T-helper 2 cell treated with Interferon-gamma antibody and Interleukin-4, amounts not matched to agents 5 μg/mL and 100 μg/mL, for 36 hours (primary cell): ENCODE measurements at regions not wholly inside any gene's neighbourhood (a gene's known extent, or its start where the extent isn't known, plus 50 kb on each side); places are given as distances from the start of the nearest gene placed in this dataset.

Experiments
- DNase-seq: peaks from one replicate; pipeline ENCODE4 v3.0.0; 2021; ENCODE audit warnings: low spot score
- H3K27ac Mint-ChIP-seq: one replicate; pipeline ENCODE4 v1.8.0; 2021; ENCODE audit warnings: mild to moderate bottlenecking, mixed read lengths
- H3K27me3 Mint-ChIP-seq: one replicate; pipeline ENCODE4 v1.8.0; 2021; ENCODE audit warnings: low read depth, mixed read lengths
- H3K36me3 Mint-ChIP-seq: one replicate; pipeline ENCODE4 v1.8.0; 2021; ENCODE audit warnings: low read depth, mixed read lengths
- H3K4me1 Mint-ChIP-seq: one replicate; pipeline ENCODE4 v1.8.0; 2021; ENCODE audit warnings: low read depth, mixed read lengths
- H3K4me3 Mint-ChIP-seq: one replicate; pipeline ENCODE4 v1.8.0; 2022; ENCODE audit warnings: mild to moderate bottlenecking, moderate library complexity, mixed read lengths
- H3K9me3 Mint-ChIP-seq: one replicate; pipeline ENCODE4 v1.8.0; 2021; ENCODE audit warnings: mixed read lengths

DNA sequence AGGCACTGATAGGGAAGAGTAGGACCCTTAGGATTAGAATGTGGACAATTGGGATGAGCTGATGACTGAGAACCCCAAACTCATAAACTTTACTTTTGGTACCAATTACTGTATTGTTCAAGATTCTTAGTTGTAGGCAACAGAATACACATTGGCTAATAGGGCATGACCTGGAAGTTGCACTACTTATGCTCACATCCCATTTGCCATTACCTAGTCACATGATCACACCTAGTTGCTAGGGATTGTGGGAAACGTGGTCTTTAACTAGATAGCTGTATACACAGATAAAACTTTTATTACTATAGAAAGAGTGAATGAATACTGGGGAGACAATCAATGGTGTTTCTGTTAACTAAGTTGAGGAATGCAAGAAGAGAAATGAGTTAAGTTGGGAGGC is 113.4 kb upstream of the AKIRIN2 start:
- DNase-seq = no peak
- Mint-ChIP-seq H3K4me3 (no peak overlapping the region), H3K27me3 (peaks cover 10% of the 10 kb centered on the region), H3K9me3 (no peaks in the 10 kb centered on the region), H3K27ac (no peak overlapping the region), H3K36me3 (no peaks in the 10 kb centered on the region), H3K4me1 (no peaks in the 10 kb centered on the region)

DNA sequence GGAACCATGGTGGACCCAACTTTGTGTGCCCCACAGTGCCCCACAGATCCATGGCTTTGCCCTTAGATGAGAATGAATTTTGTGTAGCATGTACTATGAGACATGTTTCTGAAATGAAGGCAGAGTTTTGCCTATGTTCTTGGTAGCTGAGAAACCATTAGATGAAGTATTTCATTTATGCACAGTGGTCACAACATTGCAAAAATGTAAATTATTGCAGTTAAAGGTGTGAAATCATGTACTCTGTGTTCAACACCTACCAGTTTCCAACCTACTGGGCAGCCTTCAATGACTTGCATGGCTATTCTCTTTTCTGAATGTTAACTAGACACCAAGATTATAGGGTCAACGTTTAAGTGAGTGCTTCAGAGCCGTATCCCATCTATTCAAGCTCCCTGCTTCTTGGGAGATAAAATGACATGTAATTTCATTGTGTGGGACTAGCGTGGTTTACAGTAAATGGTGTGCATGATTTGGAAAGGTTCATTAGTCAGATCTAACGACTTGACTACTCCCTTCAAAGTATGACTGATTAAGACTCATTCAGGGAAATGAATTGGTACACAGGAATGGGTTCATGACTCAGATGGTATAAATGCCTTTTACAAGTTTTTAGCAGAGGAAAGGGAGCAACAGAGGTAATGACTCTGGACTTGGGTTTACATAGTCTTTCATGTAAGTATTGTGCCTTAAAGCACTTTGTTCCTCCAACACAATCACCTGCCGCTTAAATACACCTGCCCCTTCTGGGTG is 106.1 kb upstream of the AKIRIN2 start:
- no peaks in the 10 kb centered on the region for H3K9me3 Mint-ChIP-seq
- no peak for DNase-seq
- peaks cover 5% of the 10 kb centered on the region for H3K27me3 Mint-ChIP-seq
- H3K36me3 Mint-ChIP-seq = no peaks in the 10 kb centered on the region
- H3K27ac Mint-ChIP-seq = no peak overlapping the region
- peaks cover 3% of the 10 kb centered on the region for H3K4me1 Mint-ChIP-seq
- no peak overlapping the region for H3K4me3 Mint-ChIP-seq

DNA sequence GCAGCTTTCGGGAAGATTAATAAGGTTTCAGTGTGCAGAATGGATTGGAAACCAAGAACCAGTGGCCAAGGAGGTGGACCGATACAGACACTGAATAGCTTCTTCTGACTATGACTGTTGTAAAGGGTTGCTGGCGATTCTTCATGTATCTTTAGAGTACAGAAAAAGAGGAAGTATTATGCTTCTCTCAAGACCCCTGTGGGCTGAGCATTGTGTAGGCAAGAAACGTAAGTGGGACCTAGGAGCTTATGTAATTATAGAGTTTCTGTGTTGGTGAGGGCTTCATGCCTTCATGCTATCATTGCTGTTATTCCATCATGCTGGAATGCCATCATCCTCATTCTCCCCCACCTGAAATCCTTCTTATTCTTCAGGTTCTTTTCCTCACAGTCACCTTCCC is 105.4 kb upstream of the AKIRIN2 start:
- H3K27me3 Mint-ChIP-seq = peaks cover 5% of the 10 kb centered on the region
- no peak overlapping the region for H3K27ac Mint-ChIP-seq
- no peak overlapping the region for H3K4me3 Mint-ChIP-seq
- H3K9me3 Mint-ChIP-seq = no peaks in the 10 kb centered on the region
- H3K36me3 Mint-ChIP-seq = no peaks in the 10 kb centered on the region
- DNase-seq = no peak
- peaks cover 3% of the 10 kb centered on the region for H3K4me1 Mint-ChIP-seq

DNA sequence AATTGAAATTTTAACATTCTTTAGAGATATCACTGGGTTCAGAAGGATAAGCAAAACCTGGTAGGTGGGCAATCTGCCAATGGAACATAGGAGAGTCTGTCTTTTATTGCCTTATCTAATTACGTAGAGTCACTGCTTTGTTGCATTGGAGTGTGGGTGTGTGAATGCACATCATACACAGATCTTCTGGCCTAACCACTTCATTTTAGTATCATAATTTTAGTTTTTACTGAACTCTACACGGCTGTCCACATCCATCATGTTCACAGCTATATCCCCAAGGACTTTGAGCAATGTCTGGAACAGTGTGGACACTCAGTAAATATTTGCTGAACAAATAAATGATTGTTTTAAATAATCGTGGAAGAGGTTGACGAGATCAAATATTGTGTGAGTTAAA is 104.6 kb upstream of the AKIRIN2 start:
- Mint-ChIP-seq H3K27me3 (peaks cover under 1% of the 10 kb centered on the region), H3K27ac (no peak overlapping the region), H3K4me3 (no peak overlapping the region)

DNA sequence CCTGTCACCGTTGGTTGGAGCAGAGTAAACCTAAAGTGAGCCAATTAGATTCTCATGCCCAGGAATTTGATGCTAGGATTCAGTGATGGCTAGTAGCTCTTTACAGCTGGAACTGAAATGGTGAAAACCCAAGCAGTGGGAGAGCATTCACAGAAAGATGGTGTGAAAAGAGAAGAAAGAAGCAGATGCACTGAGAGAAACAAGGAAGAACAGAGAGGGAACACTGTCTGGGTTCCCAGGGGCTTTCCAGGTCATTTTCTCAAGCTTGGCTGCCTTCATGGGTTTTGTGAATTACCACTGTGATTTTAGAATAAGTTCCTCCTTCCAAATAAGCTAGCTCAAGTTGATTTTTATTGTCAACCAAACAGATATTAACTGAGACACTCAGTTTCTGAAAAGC is 104.1 kb upstream of the AKIRIN2 start:
- Mint-ChIP-seq H3K36me3 (no peaks in the 10 kb centered on the region), H3K27ac (no peak overlapping the region), H3K27me3 (peaks cover 4% of the 10 kb centered on the region), H3K9me3 (no peaks in the 10 kb centered on the region), H3K4me3 (no peak overlapping the region), H3K4me1 (peaks cover 3% of the 10 kb centered on the region)
- no peak for DNase-seq

More for the DNA sequence above, 104.6 kb upstream of the AKIRIN2 start:
- no peaks in the 10 kb centered on the region for H3K9me3 Mint-ChIP-seq
- H3K36me3 Mint-ChIP-seq = no peaks in the 10 kb centered on the region
- peaks cover 3% of the 10 kb centered on the region for H3K4me1 Mint-ChIP-seq
- DNase-seq = no peak

DNA sequence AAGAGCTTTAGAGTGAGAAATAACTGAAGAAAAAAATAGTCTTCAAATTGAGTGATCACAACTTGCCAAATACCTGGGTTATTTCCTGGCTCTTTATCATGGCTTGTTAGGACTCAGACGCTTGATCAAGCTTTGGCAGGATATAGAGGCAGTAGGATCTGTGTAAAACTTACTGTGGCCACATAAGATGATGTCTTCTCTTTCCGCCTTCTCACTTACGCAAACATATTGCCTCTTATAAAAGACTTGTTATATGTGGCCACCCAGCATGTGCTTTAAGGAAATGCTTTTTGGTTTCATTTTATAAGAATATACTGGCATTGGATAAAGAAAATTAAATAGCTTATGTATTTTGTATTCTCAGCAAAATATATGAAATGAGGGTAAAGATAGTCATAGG is 101.8 kb upstream of the AKIRIN2 start:
- Mint-ChIP-seq H3K27me3 (peaks cover 15% of the 10 kb centered on the region), H3K4me3 (no peak overlapping the region), H3K27ac (no peak overlapping the region), H3K9me3 (no peaks in the 10 kb centered on the region), H3K36me3 (no peaks in the 10 kb centered on the region), H3K4me1 (peaks cover 3% of the 10 kb centered on the region)
- DNase-seq = no peak

DNA sequence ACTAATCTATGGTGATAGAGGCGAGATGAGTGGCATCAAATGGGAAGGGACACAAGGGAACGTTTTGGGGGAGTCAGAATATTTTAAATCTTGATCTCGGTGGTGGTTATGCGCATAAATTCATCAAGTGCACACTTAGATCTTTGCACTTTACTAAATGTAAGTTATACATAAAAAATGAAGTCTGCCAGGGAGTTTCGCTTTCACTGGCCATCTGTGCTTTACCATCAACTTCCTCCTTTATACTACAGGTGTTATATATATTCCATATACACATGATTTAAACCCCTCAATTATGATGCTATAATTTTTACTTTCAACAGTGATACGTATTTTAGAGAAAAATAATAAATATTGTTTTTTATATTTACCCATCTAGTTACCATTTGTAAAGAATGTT is 97.6 kb upstream of the AKIRIN2 start:
- H3K27me3 Mint-ChIP-seq = peaks cover 25% of the 10 kb centered on the region
- H3K9me3 Mint-ChIP-seq = no peaks in the 10 kb centered on the region
- H3K36me3 Mint-ChIP-seq = no peaks in the 10 kb centered on the region
- H3K27ac Mint-ChIP-seq = no peak overlapping the region
- H3K4me1 Mint-ChIP-seq = peaks cover 1% of the 10 kb centered on the region
- H3K4me3 Mint-ChIP-seq = no peak overlapping the region
- no peak for DNase-seq

DNA sequence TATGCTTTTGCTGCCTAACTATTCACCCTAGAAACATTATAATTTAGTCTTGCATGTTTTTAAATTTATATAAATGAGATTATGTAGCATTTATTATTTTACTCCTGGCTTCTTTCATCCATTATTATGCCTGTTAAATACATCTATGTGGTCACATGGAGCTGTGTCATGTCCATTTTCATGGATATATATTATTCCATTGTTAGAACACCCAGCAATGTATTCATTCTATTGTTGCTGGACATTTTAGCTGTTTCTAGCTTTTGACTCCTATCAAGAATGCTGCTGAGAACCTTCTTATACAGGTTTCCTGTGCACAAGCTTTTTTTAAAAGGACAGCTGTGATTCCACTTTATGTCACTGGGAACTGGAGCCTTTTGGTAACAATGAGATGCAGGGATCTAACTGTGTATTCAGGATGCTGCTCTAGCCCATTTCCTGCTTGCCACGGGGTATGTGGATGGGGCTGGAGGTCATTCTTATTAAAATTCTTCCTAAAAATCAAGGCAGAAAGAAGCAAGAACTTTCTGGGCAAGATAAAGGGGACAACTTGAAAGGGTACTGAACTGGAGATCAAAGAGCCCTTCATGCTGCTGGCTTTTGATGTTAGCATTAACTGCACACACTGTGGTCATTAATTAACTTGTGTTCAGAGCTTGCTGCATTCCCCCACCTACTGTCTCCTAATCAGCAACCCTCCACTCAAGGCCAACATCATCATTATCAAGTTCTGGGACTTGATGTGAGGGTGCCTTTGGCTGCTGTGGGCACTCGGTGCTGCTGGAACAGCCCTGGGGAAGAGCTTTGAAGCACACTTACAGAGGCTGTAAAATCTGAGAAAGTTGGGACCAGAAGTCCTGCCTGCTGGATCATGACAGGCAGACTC is 96.6 kb upstream of the AKIRIN2 start:
- Mint-ChIP-seq H3K4me1 (peaks cover 1% of the 10 kb centered on the region), H3K36me3 (no peaks in the 10 kb centered on the region), H3K4me3 (no peak overlapping the region), H3K27ac (no peak overlapping the region), H3K9me3 (no peaks in the 10 kb centered on the region), H3K27me3 (peaks cover 25% of the 10 kb centered on the region)
- DNase-seq = no peak

DNA sequence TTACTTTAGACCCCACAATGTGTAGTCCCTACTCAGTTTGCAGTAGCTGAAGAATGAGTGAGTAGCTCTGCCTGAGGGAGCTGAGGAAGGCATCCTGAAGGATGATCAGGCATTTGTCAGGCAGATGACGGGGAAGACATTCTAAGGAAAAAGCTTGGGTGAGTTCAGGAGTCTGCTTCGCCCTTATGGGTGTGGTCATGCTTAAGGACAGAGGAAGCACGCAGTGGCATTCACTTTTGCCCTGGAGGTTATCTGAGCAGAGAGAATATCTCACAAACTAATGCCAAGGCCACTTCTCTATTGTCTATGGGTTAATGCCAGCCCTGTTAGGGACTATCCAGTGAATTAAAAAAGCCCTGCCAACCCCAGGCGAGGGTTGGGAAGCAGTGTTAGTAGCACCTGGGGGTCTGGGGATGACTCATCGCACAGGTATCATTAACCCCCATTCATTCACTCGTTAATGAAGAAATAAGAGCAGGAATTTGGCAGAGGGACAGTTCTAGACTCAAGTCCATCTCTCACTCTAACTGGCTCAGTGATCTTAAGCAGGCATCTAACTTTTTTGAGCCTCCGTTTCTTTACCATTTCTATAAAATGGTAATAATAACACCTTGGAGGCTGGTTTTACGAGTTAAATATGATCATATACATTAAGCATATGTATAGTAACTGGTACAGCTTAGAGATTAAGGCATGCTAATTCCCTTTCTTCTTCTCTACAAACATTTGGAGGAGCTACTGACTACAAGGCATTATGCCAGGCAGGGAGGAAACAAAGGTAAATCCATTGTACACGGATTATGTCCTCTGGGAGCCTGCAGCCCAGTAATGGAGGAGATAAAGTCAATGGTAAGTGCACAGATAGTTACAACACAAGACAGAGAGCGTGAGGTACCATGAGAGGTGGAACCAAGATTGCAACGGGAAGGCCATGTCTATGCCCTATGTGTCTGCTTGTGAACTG is 93.2 kb upstream of the AKIRIN2 start:
- H3K27me3 Mint-ChIP-seq = peaks cover 24% of the 10 kb centered on the region
- DNase-seq = no peak

DNA sequence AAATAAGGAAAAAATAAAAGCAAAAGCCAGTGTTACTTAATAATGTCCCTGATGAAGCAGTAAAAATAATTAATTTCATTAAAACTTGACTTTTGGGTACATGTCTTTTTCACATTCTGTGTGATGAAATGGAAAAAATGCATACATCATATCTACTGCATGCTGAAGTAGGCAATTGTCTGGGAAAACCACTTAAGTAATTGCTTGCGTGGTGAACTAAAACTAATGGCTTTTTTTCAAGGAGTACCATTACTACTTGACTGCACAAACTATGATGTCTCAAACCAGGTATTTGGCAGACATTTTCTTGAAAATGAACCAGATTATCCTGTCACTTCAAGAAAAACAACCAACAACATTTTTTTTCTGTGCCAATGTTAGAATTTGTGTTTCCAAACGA is 91.3 kb upstream of the AKIRIN2 start:
- Mint-ChIP-seq H3K27ac (no peak overlapping the region), H3K36me3 (no peaks in the 10 kb centered on the region), H3K4me3 (no peak overlapping the region), H3K4me1 (peaks cover 1% of the 10 kb centered on the region), H3K9me3 (no peaks in the 10 kb centered on the region), H3K27me3 (peaks cover 19% of the 10 kb centered on the region)
- no peak for DNase-seq

More for the DNA sequence above, 93.2 kb upstream of the AKIRIN2 start:
- no peak overlapping the region for H3K27ac Mint-ChIP-seq
- H3K9me3 Mint-ChIP-seq = no peaks in the 10 kb centered on the region
- no peak overlapping the region for H3K4me3 Mint-ChIP-seq
- H3K4me1 Mint-ChIP-seq = peaks cover 1% of the 10 kb centered on the region
- H3K36me3 Mint-ChIP-seq = no peaks in the 10 kb centered on the region

DNA sequence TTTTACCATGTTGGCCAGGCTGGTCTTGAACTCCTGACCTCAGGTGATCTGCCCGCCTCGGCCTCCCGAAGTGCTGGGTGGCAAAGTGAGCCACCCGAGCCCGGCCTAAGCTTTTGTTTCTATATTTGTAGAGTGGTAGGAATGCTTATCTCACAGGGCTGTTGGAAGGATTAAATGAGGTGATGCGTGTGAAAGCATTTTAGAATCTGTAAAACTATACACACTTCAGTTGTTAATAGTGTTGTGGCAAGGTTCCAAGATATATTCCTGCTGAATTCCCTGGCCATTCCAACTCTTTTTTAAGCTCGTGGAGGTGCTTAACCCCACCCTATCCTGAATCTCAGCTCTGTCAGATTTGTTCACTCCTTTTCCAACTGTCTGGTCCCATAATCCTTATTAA is 89.9 kb upstream of the AKIRIN2 start:
- Mint-ChIP-seq H3K9me3 (no peaks in the 10 kb centered on the region), H3K27ac (no peak overlapping the region), H3K36me3 (no peaks in the 10 kb centered on the region), H3K27me3 (peaks cover 20% of the 10 kb centered on the region), H3K4me3 (no peak overlapping the region), H3K4me1 (peaks cover 1% of the 10 kb centered on the region)
- DNase-seq = no peak

DNA sequence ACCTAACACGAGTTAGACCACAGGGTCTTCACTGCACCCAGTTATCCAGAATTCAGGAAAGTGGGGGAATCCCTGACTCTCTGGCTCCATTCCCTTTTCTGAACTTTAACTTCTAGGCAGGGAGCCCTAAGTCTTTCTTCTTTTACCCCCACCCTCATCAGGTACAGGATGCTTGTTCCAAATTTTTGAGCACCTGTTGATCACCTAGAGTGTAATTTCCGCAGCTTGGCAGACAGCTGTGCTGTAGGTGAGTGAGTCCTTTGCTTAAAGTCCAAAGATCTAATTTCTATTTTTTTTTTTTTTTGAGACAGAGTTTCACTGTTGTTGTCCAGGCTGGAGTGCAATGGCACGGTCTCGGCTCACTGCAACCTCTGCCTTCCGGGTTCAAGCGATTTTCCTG is 89.5 kb upstream of the AKIRIN2 start:
- no peaks in the 10 kb centered on the region for H3K9me3 Mint-ChIP-seq
- H3K27me3 Mint-ChIP-seq = peaks cover 24% of the 10 kb centered on the region
- no peak overlapping the region for H3K27ac Mint-ChIP-seq
- no peaks in the 10 kb centered on the region for H3K36me3 Mint-ChIP-seq
- no peaks in the 10 kb centered on the region for H3K4me1 Mint-ChIP-seq
- DNase-seq = no peak
- H3K4me3 Mint-ChIP-seq = no peak overlapping the region

DNA sequence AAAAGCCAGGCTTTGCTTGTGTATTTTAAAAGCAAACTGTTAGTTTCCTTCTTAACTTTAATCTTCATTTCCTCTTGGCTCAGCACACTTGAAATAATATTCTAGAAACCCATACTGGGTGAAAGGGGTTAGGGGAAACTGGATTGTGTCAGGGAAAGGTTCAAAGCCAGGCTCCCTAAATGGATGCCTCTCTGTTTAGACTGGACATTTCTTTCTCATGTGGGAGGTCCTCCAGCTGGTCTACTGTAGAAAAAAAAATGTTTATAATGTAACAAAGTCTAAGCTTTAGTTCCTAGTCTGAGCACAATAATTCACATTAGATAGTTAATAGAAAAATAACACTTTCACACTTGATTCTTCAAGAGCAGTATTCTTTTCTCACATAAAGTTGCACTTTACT is 89.0 kb upstream of the AKIRIN2 start:
- H3K36me3 Mint-ChIP-seq = no peaks in the 10 kb centered on the region
- peaks cover 25% of the 10 kb centered on the region for H3K27me3 Mint-ChIP-seq
- no peak for DNase-seq
- H3K4me1 Mint-ChIP-seq = no peaks in the 10 kb centered on the region
- no peak overlapping the region for H3K27ac Mint-ChIP-seq
- no peaks in the 10 kb centered on the region for H3K9me3 Mint-ChIP-seq
- H3K4me3 Mint-ChIP-seq = no peak overlapping the region
